ENCODE measurements at regions not wholly inside any gene's neighbourhood (a gene's known extent, or its start where the extent isn't known, plus 50 kb on each side); places are given as distances from the start of the nearest gene placed in this dataset.

- peak; percentile 82 for DNase-seq
These were observed 217.8 kb upstream of the TLE4 start for GRCh38 chr9:79353856-79354520.

DNA sequence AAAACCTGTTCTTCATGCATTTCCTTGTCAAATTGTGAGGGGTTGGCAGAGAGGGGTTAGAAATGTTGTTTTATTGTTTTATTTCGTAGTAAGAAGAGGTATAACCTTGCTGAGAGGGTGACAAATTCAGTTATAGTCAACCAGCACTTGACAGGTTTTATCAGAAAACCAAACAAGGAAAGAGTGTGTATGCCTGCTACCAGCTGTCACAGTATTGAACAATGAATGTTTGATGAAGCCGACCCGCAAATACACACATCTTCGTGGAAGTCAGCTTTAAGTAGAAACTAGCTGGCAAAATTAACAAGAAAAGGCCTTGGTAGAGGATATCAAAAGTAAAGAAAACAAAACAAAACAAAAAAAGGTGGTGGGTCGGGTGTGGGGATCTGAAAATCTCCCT lies 214.6 kb upstream of the TLE4 start:
- no peak for DNase-seq

DNA sequence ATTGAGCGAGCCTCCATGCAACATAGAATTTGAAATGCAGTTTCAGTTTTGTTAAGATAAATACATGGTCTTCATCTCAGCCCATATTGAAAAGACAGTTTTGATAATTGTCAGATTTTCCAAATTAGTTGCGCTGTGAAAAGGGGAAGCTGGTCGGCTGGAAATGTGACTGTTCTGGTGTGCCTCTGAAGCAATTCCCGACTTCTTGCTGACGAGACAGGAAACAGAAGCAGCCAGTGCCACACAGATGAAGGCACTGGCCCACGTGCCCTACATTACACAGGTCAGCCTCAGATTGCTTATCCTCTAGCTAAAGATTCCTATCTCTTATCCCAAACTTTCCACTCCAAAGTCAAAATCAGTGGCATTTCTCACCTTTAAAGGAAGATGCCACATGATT lies 214.1 kb upstream of the TLE4 start:
- DNase-seq, result no peak

- DNase-seq, result peak; percentile 83
These were observed 211.1 kb upstream of the TLE4 start for GRCh38 chr9:79360387-79361347.

GRCh38 chr9:79362100-79363081 lies 209.4 kb upstream of the TLE4 start:
- DNase-seq, result peak; percentile 29

DNA sequence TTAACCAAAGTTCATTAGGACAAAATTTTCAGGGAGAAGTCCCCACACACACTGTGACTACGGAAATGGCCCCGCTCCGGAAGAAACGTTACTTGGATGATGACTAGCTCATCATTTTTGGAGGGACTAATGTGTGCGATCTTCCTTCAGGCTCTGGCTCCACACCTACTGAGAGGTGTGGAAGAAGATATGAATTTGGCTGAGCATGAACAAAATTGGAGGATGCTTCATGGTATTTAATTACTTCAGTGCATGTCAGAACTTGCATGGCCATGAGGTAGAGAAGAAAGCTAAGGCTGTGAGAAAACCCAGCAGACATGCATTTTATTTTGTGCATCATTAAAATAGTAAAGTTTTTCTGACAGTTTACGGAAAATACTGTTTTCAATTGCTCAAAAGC lies 202.1 kb upstream of the TLE4 start:
- no peak for DNase-seq

GRCh38 chr9:79371301-79371700 lies 200.5 kb upstream of the TLE4 start:
- no peak for DNase-seq

DNA sequence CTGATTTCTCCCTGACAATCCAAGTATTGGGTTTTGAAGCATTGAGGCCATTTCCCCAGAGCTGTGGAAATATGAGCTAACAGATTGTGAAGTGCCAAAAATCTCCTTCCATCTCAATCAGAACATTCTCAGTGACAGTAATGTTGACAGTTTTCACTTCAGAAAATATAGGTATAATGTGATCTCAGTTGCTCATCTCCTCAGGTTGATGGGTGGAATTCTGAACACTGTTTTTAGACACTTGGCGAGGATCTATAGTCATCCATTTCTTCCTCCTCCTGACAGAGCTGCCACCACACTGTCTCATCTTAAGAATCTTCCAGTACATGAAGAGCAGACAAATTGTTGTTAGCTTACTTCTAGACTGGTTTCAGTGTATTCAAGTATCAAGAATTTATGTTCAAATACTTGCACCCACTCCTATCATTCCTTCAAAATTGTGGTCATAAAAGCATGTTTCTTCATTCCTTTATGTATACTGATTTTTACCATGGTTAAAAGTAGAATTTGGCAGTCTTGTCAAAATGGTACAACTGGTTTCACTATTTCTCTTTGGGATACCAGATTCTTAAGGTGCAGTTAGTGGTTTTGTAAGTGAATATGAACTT lies 199.7 kb upstream of the TLE4 start:
- DNase-seq, result peak; percentile 50

GRCh38 chr9:79377339-79377855 lies 194.4 kb upstream of the TLE4 start:
- DNase-seq, result peak; percentile 51

DNA sequence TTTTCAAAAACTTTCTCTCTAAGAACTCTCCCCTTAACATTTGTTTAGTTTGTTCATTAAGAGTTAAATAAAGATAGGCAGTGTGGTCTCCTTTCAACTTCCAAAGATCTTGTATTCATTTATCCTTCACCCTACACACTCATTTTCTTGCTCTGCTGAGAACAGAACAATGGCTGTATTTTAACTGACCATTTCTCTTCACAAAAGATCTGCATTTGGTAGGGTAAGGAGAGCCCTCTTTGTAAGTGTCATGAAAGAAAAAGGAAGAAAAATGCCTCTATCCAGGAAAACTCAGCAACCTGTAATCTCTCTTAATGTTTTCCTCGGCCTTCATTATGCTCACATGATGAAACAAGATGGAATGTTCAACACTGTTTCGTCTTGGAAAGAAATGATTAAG lies 193.7 kb upstream of the TLE4 start:
- DNase-seq, result no peak

GRCh38 chr9:79382044-79382443 lies 189.7 kb upstream of the TLE4 start:
- no peak for DNase-seq

GRCh38 chr9:79382458-79382857 lies 189.3 kb upstream of the TLE4 start:
- peak; percentile 43 for DNase-seq

GRCh38 chr9:79383096-79383495 lies 188.7 kb upstream of the TLE4 start:
- no peak for DNase-seq

GRCh38 chr9:79384091-79384490 lies 187.7 kb upstream of the TLE4 start:
- peak; percentile 8 for DNase-seq

GRCh38 chr9:79384501-79384900 lies 187.3 kb upstream of the TLE4 start:
- peak; percentile 86 for DNase-seq

DNA sequence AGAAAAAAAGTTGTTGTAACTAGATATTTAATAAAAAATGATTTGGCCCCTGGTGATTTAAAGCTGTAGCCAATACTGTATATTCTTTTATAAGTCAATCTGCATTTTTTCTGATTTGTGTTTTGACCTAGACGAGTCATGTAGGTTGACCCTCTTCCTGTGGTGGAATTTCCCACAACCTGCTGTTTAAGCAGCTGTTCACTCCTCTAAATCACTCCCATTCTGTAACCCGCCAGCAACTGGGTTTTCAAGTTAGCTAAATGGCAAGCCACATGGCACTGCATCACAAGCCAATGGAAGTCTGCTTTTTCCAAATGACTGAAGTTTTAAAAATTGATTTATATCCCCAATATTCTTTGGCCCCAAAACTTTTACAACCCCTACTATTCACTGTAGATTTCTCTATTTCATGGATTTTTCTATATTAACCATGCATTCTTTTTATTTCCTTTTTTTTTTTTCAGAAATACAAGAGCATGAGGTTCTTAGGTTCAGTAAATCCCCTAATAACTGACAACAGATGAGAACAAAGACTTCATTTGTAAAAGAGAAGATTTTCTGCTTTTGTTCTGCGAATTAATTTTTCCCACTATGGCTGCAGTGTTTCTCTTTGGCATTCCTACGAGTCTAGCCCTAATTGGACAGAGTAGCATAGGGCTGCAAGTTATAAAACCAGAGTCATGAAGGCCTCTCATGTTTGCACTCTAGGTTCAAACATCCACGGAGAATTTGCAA lies 184.5 kb upstream of the TLE4 start:
- DNase-seq, result peak; percentile 55

DNA sequence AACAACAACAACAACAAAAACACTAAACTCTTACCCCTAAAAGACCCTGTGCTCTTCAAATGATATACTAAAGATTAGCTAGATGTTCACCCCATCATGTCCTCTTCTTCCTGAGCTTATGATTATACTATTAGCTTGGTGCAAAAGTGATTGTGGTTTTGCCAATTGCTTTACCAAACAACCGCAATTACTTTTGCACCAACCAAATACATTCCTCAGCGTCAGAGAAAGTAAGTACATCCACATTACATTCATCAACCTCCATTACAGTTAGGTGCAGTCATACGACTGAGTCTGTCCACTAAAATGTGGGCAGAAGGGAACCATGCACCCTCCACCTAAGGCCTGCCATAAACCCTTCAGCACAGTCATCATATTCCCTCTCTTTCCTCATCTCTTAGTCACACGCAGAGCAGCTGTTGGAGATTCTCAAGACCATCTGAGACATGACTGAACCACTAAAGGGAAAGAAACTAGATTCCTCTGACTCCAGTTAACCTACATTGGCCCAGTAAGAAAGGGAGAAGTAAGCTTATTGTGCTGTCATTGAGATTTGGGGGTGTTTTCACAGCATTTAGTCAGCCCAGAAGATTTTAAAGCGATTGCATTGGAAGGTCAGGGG lies 181.6 kb upstream of the TLE4 start:
- DNase-seq, result peak; percentile 86

GRCh38 chr9:79390781-79391770 lies 180.7 kb upstream of the TLE4 start:
- no peak for DNase-seq

DNA sequence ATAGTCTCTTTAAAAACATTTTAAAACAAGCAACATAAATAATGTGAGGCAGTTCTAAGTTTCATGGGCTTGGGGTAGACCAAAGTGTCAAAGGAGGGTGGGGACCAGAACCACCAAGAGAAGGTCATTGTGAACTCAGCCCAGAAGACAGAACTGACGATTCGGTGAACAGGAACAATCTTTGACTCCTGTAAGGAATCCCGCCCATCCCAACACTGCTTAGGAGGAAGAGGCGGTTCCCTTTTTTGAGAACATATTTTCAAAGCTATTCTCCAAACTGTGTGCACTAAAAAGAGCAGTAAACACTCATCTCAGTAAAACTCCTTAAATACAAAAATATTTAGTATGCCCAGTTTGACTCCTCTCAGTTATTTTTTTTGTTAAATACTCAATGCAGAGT lies 176.5 kb upstream of the TLE4 start:
- no peak for DNase-seq

Data from fibroblast of skin of abdomen (primary cell).